Epithelial cell of proximal tubule (primary cell): ENCODE measurements at regions not wholly inside any gene's neighbourhood (a gene's known extent, or its start where the extent isn't known, plus 50 kb on each side); places are given as distances from the start of the nearest gene placed in this dataset.

Experiments
- DNase-seq: peaks from one replicate; pipeline ENCODE4 v3.0.0-alpha.2; 2011; ENCODE audit warnings: low read depth
- H3K4me3 ChIP-seq: 2 replicates; pipeline ENCODE4 v1.5.1; 2011; ENCODE audit warnings: low read depth, mild to moderate bottlenecking, low read length
- CTCF ChIP-seq: conservative IDR thresholded peaks from 2 replicates; pipeline ENCODE4 v1.5.1; 2012; ENCODE audit warnings: low read depth, mild to moderate bottlenecking, low read length

DNA sequence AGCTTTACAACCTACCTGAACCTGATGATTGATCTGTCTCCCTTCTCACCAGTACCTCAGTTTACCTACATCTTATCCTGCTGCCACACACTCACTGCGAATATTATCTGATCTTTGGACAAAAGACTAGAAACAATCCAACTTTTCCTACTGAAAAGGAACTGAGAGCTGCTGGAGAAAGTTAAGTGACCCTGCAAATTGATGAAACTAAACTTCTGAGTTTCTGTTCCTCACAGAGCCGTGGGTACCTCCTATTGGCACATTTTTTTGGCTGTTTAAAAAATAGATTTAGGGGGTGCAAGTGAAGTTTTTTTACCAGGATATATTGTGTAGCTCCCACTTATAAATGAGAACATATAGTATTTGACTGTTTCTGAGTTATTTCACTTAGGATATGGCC is 66.0 kb upstream of the STARD3NL start:
- H3K4me3 ChIP-seq = no peak overlapping the region
- DNase-seq = no peak
- TF ChIP-seq CTCF = no peak

DNA sequence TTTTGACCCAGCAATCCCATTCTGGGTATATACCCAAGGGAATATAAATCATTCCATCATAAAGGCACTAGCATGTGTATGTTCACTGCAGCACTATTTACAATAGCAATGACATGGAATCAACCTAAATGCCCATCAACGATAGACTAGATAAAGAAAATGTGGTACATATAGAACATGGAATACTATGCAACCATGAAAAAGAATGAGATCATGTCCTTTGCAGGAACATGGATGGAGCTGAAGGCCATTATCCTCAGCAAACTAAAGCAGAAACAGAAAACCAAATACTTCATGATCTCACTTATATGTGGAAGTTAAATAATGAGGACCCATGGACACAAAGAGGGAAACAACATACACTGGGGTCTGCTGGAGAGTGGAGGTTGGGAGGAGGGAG is 58.0 kb upstream of the STARD3NL start:
- H3K4me3 ChIP-seq = no peak overlapping the region
- no peak for TF ChIP-seq CTCF
- no peak for DNase-seq

DNA sequence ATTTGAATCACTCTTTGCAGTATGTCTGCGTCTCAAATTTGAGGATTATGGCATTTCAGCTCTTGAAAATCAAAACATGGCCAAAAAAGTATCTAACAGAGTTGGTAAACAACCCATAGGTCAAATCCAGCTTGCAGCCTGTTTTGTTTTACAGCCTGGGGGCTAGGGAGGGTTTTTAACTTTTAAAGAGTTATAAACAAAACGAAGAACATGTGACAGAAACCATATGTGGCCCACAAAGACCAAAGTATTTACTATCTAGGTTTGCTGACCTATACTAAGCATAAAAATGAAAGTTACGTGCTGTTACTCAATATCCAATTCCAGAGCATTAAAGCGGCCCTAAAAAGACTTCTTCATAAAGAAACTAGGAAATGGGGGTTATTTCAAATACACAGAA is 55.5 kb upstream of the STARD3NL start:
- no peak overlapping the region for H3K4me3 ChIP-seq
- no peak for TF ChIP-seq CTCF
- DNase-seq = no peak

DNA sequence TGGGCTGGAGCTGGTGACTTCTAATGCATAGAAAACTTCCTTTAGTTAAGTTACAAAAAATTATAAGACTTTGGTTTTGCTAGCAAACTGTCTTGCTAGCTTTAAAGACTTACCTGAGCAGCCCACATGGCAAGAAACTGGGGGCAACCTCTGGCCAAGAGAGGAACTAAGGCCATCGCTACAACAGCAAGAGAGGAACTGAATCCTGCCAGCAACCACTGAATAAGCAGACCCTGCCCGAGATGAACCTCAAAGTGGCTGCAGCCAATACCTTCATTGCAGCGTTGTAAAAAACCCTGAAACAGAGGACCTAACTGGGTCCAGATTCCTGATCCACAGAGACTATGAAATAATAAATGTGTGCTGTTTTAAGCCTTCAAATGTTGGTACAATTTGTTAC is 54.6 kb upstream of the STARD3NL start:
- no peak for DNase-seq
- TF ChIP-seq CTCF = no peak

GRCh38 chr7:38127216-38128207 is 50.5 kb upstream of the STARD3NL start:
- DNase-seq = no peak
- H3K4me3 ChIP-seq = no peak overlapping the region
- TF ChIP-seq CTCF = no peak

More for the DNA sequence above, 54.6 kb upstream of the STARD3NL start:
- no peak overlapping the region for H3K4me3 ChIP-seq
